Fibroblast of skin of abdomen (primary cell): ENCODE measurements at regions not wholly inside any gene's neighbourhood (a gene's known extent, or its start where the extent isn't known, plus 50 kb on each side); places are given as distances from the start of the nearest gene placed in this dataset.

Experiments used
- DNase-seq: peaks from one replicate; pipeline ENCODE4 v3.0.0-alpha.2; 2013

DNA sequence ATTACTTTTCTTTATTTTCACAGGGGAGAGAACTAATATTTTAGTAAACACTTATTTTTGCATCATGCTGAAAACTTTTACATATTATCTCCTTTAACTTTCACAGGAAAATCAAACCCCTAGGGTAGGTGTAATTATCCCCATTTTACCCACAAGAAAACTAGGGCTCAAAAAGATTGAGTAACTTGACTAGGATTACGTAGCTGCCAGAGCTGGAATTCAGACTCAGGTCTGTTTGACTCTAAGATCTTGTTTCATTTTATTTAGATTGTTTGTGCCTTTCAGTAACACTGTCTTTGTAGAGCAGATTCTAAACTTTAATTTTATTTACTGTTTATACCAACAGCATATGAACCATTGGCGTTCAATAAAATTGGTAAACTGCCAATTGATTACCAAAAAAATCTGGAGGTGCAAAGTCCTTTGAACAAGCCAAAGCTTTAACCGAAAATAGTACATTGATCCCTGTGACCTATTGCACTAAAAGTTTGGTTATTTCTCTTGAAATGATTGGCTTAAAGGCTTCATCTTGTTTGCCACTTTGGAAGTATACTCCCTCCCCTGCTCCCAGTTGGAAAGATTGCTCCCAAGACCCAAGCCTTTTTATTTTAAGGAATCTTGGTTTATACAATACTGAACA is 71.0 kb upstream of the WDR26 start:
- DNase-seq: no peak

GRCh38 chr1:224506141-224506814 is 71.7 kb upstream of the WDR26 start:
- peak; percentile 43 for DNase-seq

- peak; percentile 80 for DNase-seq
These were observed 73.3 kb upstream of the WDR26 start for GRCh38 chr1:224507771-224508523.

DNA sequence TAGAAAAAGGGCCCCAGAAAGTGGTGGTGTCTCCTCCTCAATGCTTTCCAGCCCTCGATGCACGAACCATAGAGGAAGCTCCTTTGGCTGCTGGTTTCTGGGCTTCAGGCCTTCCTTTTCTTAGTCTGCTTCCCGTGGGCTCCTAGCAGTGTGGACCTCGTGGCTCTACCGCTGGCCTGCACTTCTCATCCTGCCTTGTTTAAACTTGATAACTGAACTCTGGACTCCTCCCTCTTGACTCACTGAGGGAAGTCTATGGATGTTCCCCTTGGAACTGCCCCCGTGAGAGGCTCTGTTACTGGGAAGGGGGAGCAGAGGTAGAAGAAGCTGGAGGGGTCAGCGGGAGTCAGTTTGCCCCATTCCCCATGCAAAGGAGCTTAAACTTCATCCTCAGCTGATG is 75.3 kb upstream of the WDR26 start:
- DNase-seq: no peak

DNA sequence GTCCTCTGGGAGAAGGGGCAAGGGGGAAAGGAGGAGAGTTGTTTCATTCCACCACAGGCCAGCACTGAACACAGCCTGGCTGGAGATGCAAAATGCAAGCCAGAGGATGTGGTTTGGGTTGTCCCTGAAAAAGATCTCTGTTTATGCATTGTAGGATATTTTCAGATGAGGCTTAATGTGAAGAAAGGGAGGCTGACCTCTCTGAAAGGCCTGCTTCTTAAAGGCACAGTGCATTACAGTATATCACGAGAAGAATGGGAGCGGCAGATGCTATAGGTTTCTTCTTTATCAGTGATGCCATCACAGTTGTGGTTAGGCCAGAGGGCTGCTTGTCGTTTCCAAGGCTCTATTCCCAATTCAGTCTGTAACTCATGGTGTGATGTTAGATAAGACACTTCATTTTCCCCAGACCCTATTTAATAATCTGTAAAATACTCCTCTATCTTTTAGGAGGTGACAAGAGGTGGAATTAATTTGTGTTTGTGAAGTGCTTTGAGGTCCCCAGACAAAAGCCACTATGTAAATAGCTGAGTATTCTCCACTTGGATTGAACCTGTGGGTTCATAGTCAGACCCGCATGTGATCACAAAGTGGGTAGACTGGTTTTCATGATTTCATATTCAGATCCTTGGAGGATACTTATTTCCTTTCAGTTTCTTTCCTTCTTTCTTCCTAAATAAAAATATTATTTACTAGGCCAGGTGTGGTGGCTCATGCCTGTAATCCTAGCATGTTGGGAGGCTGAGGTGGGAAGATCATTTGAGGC is 76.5 kb upstream of the WDR26 start:
- peak; percentile 48 for DNase-seq

DNA sequence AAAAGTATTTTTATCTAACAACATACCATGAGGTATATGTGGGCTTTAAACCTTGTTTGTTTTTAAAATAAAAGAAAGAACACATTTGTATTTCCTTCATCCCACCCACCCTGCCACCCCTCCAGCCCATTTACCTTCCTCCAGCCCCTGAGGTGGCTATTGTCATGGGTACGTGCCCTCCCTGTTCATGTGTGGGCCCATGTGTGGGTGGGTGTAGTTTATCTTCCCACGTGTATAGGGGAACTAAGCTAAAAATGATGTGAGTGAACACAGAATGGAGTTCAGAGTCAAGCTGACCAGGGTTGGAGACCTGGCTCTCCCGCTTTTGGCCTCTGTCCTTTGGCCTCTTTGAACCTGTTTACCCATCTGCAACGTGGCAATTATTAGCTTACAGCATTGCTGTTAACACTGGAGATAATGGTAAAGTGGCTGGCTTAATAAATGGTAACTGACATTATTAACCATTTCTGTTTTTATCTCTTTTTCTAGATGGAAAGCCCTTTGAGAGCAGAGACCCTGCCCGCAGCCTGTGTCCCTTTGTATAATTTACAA is 78.1 kb upstream of the WDR26 start:
- no peak for DNase-seq

- DNase-seq: no peak
These were observed 78.8 kb upstream of the WDR26 start for GRCh38 chr1:224513383-224513782.

GRCh38 chr1:224513787-224514209 is 79.2 kb upstream of the WDR26 start:
- peak; percentile 79 for DNase-seq

DNA sequence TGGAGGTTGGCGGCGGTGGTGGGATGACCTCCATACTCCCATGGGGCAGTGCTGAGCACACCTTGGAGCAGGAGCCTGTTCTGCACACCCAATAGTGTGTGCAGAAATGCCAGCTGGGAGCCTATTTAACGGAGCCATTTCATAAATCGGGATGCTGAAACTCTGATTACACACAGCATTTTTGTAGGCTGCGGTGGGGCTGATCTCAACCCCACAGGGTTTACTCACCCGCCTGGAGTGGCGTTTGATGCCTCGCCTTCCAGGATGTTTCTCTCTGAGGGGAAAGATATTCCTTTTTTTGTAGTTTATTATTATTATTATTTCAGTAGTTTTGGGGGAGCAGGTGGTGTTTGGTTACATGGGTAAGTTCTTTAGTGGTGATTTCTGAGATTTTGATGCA is 82.6 kb upstream of the WDR26 start:
- DNase-seq: no peak

DNA sequence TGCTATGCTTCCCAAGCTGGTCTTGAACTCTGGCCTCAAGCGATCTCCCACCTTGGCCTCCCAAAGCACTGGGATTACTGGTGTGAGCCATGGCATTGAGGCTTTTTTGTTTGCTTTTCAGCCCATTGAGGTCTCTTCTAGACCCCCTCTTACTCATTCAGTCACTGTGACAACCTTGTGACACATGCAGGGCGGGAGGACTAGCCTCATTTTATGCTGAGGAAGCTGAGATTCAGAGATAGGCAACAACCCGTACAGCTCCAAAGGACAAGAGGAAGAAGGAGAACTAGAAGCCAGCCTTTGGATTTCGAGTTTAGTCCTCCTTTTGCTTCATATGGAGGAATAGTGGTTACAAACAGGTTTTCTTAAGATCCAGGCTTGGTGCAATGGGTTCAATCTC is 83.9 kb upstream of the WDR26 start:
- no peak for DNase-seq

GRCh38 chr1:224519874-224520273 is 85.3 kb upstream of the WDR26 start:
- no peak for DNase-seq

DNA sequence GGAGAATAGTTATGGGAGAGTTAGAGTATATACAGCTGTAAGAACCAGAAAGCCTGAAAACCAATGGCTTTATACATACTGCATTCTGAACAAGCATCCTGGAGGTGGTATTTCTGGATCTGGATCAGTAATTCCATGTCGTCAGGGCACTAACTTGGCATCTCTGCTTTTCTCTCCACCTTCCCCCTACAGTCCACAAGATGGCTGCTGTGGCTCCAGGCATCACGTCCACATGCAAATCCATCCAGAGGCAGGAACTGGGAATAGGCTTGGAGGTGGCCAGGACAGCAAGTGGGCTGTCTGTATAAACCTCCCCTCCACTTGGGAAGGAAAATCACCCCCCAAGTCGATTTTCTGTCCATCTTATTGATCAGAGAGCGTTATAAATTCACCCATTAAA is 86.2 kb upstream of the WDR26 start:
- no peak for DNase-seq

- DNase-seq: no peak
These were observed 87.5 kb upstream of the WDR26 start for GRCh38 chr1:224521904-224522734.

- no peak for DNase-seq
These were observed 89.1 kb upstream of the WDR26 start for GRCh38 chr1:224523676-224524075.

GRCh38 chr1:224524679-224525078 is 90.1 kb upstream of the WDR26 start:
- peak; percentile 67 for DNase-seq

- DNase-seq: no peak
These were observed 90.6 kb upstream of the CNIH3 start for GRCh38 chr1:224525411-224526040.

- no peak for DNase-seq
These were observed 89.3 kb upstream of the CNIH3 start for GRCh38 chr1:224526771-224527170.

DNA sequence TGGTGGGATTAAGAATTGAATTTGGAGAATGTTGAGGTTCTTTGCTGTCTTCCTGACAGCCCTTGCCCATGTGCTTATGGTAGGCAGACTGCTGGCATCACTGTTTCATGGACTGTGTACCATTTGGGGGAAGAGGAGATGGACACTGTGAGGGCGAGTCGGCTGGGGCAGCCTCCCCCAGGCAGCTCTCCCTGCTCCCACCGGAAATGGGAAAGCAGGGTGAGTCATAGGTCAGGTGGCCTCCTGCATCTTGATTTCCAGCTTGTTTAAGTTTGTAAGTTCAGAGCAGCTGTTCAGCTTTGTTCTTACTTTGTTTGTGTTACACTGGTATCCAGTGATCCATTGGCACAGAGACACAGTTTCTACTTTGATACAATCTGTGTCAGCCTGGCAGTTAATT is 87.2 kb upstream of the CNIH3 start:
- peak; percentile 63 for DNase-seq

GRCh38 chr1:224529844-224530243 is 86.3 kb upstream of the CNIH3 start:
- no peak for DNase-seq

- no peak for DNase-seq
These were observed 82.6 kb upstream of the CNIH3 start for GRCh38 chr1:224533517-224533916.

DNA sequence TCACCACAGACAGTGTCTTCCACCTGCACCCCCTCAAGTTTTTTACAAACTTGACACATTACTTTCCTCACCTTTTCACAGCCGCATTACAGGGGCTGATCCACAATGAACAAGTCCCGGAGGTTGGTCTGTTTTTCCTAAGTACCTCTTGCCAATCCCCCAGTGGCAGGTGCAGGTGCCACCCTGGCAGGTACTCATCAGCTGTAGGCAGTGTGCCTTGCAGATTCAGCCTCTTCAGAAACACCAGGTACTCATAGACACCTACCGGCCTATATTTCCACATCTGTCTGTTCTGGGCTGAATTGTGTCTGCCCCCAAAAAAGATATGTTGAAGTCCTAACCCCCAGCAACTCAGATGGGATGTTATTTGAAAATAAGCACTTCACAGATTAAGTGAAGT is 81.4 kb upstream of the CNIH3 start:
- no peak for DNase-seq
